GM12872 (cell line): ENCODE measurements at regions not wholly inside any gene's neighbourhood (a gene's known extent, or its start where the extent isn't known, plus 50 kb on each side); places are given as distances from the start of the nearest gene placed in this dataset.

Experiments used
- TF ChIP-seq, protein P1 (sequence below): IDR thresholded peaks from 3 replicates; pipeline ENCODE4 v1.5.1; 2011; ENCODE audit warnings: low read depth, mild to moderate bottlenecking, low read length, moderate library complexity; ENCODE audit not compliant: insufficient read depth

DNA sequence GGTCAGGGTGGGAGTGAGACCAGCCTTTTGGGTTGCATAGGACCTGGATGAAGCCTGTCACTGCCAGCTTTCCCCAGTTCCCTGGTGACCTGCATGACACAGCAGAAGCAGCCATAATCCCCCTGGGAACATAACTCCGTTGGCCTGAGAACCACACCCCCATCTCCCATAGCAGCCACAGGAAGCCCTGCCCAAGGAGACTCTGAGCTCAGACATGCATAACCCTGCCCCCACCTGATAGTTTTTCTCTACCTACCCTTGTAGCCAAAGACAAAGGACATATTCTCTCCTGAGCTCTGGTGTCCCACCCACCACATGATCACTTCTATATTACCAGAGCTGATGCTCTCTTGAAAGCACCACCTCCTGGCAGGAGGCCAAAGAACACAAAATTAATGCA is 413.5 kb upstream of the HTR2A start:
- TF ChIP-seq, protein P1, sequence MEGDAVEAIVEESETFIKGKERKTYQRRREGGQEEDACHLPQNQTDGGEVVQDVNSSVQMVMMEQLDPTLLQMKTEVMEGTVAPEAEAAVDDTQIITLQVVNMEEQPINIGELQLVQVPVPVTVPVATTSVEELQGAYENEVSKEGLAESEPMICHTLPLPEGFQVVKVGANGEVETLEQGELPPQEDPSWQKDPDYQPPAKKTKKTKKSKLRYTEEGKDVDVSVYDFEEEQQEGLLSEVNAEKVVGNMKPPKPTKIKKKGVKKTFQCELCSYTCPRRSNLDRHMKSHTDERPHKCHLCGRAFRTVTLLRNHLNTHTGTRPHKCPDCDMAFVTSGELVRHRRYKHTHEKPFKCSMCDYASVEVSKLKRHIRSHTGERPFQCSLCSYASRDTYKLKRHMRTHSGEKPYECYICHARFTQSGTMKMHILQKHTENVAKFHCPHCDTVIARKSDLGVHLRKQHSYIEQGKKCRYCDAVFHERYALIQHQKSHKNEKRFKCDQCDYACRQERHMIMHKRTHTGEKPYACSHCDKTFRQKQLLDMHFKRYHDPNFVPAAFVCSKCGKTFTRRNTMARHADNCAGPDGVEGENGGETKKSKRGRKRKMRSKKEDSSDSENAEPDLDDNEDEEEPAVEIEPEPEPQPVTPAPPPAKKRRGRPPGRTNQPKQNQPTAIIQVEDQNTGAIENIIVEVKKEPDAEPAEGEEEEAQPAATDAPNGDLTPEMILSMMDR: no peak

- TF ChIP-seq, protein P1: no peak
Measured at GRCh38 chr13:47306991-47307390, 410.1 kb upstream of the HTR2A start.

- TF ChIP-seq, protein P1: no peak
Measured at GRCh38 chr13:47303626-47304025, 406.8 kb upstream of the HTR2A start.

GRCh38 chr13:47299304-47299703 is 402.5 kb upstream of the HTR2A start:
- TF ChIP-seq, protein P1: no peak

GRCh38 chr13:47298506-47298905 is 401.7 kb upstream of the HTR2A start:
- TF ChIP-seq, protein P1: no peak

DNA sequence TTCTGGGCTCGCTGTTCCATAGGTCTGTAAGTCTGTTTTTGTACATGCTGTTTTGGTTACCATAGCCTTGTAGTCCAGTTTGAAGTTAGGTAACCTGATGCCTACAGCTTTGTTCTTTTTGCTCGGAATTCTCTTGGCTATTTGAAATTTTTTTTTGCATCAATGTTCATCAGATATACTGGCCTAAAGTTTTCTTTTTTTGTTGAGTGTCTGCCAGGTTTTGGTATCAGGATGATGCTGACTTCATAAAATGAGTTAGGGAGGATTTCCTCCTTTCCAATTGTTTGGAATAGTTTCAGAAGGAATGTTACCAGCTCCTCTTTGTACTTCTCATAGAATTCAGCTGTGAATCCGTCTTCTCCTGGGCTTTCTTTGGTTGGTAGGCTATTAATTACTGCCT is 397.8 kb upstream of the HTR2A start:
- TF ChIP-seq, protein P1: no peak

GRCh38 chr13:47291107-47291656 is 394.3 kb upstream of the HTR2A start:
- TF ChIP-seq, protein P1: no peak
